DOHH2 (cell line): ENCODE measurements at regions not wholly inside any gene's neighbourhood (a gene's known extent, or its start where the extent isn't known, plus 50 kb on each side); places are given as distances from the start of the nearest gene placed in this dataset.

Source experiments
- CTCF ChIP-seq: fragments of 200-600 bp; sonication (generic); IDR thresholded peaks from one replicate; pipeline ENCODE4 v1.5.1; 2014; ENCODE audit warnings: antibody characterized with exemption, mild to moderate bottlenecking, low read depth, low read length; ENCODE audit not compliant: poor library complexity, severe bottlenecking
- EZH2phosphoT487 ChIP-seq: fragments of 200-600 bp; sonication (generic); IDR thresholded peaks from 2 replicates; pipeline ENCODE4 v1.6.1; 2017; ENCODE audit warnings: borderline replicate concordance, mild to moderate bottlenecking, antibody characterized with exemption, low read length, moderate library complexity, mixed read lengths

- TF ChIP-seq CTCF (no peak), EZH2phosphoT487 (no peak)
Observed at GRCh38 chr20:6845141-6845540, 77.7 kb downstream of the BMP2 start.
